ENCODE measurements at regions not wholly inside any gene's neighbourhood (a gene's known extent, or its start where the extent isn't known, plus 50 kb on each side); places are given as distances from the start of the nearest gene placed in this dataset.

GRCh38 chr11:29518389-29519174, 498.2 kb downstream of the KCNA4 start:
- Histone ChIP-seq H3K4me1 (ENCODE audit: control insufficient read depth, insufficient read depth, low read length) (no peaks in the 10 kb centered on the region), H3K27ac (ENCODE audit: extremely low read depth, low read depth, low read length) (no peak overlapping the region), H3K9me3 (ENCODE audit: control insufficient read depth, insufficient read depth, low read depth, low read length) (no peaks in the 10 kb centered on the region), H3K36me3 (ENCODE audit: control insufficient read depth in 2 of 2, insufficient read depth in 1 of 2, low read length in 2 of 2) (no peaks in the 10 kb centered on the region), H3K4me3 (ENCODE audit: low read depth, low read length) (no peak overlapping the region)
- ChIA-PET POLR2A (no interaction called here), CTCF (interaction anchor here (0.6 to 1.2 kb wide), 3 partner anchors 10 to 889 kb away, joined by 3 to 4 read pairs (median 3); no protein-coding TSS in a partner anchor)
- peak; percentile 29 for TF ChIP-seq SETDB1 (IDR thresholded peaks at IDR 0.05; ENCODE audit: insufficient read length, low read length)
- no peak for TF ChIP-seq ZBTB26 (tag by site-specific recombination; optimal IDR thresholded peaks at IDR 0.05)
- no peak for TF ChIP-seq ZNF341 (tag by site-specific recombination; IDR thresholded peaks at IDR 0.05; ENCODE audit: low read depth)
- no peak for TF ChIP-seq RBAK (tag by site-specific recombination; IDR thresholded peaks at IDR 0.05)
- no peak for TF ChIP-seq ZNF266 (tag by site-specific recombination; IDR thresholded peaks at IDR 0.05; ENCODE audit: low read depth)
- no peak for TF ChIP-seq ZNF169 (tag by site-specific recombination; IDR thresholded peaks at IDR 0.05)
- TF ChIP-seq ZNF600 (tag by site-specific recombination; IDR thresholded peaks at IDR 0.05) = no peak
- TF ChIP-seq ZNF449 (tag by site-specific recombination; IDR thresholded peaks at IDR 0.05) = no peak
- no peak for TF ChIP-seq GLIS1 (tag by site-specific recombination; IDR thresholded peaks at IDR 0.05)
- no peak for TF ChIP-seq WT1 (tag by site-specific recombination; IDR thresholded peaks at IDR 0.05)
- TF ChIP-seq TRIM28 (IDR thresholded peaks at IDR 0.05; ENCODE audit: borderline replicate concordance, low read length) = peak; percentile 89; the same call in 1 of the 2 replicates

- H3K36me3 ChIP-seq (ENCODE audit: control insufficient read depth in 2 of 2, insufficient read depth in 1 of 2, low read length in 2 of 2) = no peaks in the 10 kb centered on the region
- no peaks in the 10 kb centered on the region for H3K4me1 ChIP-seq (ENCODE audit: control insufficient read depth, insufficient read depth, low read length)
- ChIA-PET CTCF (no interaction called here), POLR2A (no interaction called here)
- H3K27ac ChIP-seq (ENCODE audit: extremely low read depth, low read depth, low read length) = no peak overlapping the region
- no peak overlapping the region for H3K4me3 ChIP-seq (ENCODE audit: low read depth, low read length)
- H3K9me3 ChIP-seq (ENCODE audit: control insufficient read depth, insufficient read depth, low read depth, low read length) = no peaks in the 10 kb centered on the region
- TF ChIP-seq KLF9 (tag by site-specific recombination; IDR thresholded peaks at IDR 0.05; ENCODE audit: low read depth) (no peak), ZBTB20 (tag by site-specific recombination; IDR thresholded peaks at IDR 0.05) (no peak), ZNF768 (tag by site-specific recombination; IDR thresholded peaks at IDR 0.05) (no peak), ZNF837 (tag by site-specific recombination; IDR thresholded peaks at IDR 0.05) (no peak), ZNF776 (tag by site-specific recombination; IDR thresholded peaks at IDR 0.05; ENCODE audit: borderline replicate concordance) (no peak), ZNF423 (tag by site-specific recombination; IDR thresholded peaks at IDR 0.05) (no peak), ZNF174 (tag by site-specific recombination; IDR thresholded peaks at IDR 0.05) (no peak), PRDM4 (tag by site-specific recombination; IDR thresholded peaks at IDR 0.05) (no peak), ZEB2 (tag by site-specific recombination; IDR thresholded peaks at IDR 0.05) (no peak), ZNF416 (tag by site-specific recombination; IDR thresholded peaks at IDR 0.05) (no peak), PATZ1 (tag by site-specific recombination; IDR thresholded peaks at IDR 0.05) (no peak), PBX3 (CRISPR knock-in tag; IDR thresholded peaks at IDR 0.05) (no peak), ZNF621 (tag by site-specific recombination; IDR thresholded peaks at IDR 0.05) (no peak), ZNF658 (tag by site-specific recombination; IDR thresholded peaks at IDR 0.05) (no peak), INSM2 (tag by site-specific recombination; IDR thresholded peaks at IDR 0.05) (no peak)
Observed at GRCh38 chr11:29511394-29511793, 505.4 kb downstream of the KCNA4 start.
